ENCODE measurements at regions not wholly inside any gene's neighbourhood (a gene's known extent, or its start where the extent isn't known, plus 50 kb on each side); places are given as distances from the start of the nearest gene placed in this dataset.
A peak's percentile ranks its signal among the peaks of the same experiment; 100 is the strongest.

DNA sequence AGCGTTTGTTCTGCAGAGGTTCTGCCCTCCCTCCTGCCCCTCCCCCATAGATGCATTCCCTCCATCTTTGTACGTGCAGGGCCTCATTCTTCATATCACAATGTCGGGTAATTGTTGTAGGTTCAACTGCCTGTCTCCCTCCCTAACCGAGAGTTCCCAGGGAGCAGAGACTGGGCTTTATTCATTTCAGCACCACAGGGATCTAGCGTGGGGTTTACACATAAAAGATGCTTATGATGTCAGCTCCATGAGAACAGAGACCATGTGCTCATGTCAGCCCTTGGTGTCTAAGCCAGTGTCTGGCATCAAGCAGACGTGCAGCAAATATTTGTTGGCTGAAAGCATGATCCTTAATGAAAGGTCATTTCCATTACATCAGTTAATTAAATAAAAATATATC lies 298.9 kb upstream of the TRIB2 start:
- Mint-ChIP-seq H3K27ac (no peak overlapping the region), H3K4me1 (peaks cover 12% of the 10 kb centered on the region), H3K4me3 (no peak overlapping the region), H3K27me3 (no peaks in the 10 kb centered on the region), H3K36me3 (no peaks in the 10 kb centered on the region), H3K9me3 (no peaks in the 10 kb centered on the region)
- ATAC-seq: no peak

DNA sequence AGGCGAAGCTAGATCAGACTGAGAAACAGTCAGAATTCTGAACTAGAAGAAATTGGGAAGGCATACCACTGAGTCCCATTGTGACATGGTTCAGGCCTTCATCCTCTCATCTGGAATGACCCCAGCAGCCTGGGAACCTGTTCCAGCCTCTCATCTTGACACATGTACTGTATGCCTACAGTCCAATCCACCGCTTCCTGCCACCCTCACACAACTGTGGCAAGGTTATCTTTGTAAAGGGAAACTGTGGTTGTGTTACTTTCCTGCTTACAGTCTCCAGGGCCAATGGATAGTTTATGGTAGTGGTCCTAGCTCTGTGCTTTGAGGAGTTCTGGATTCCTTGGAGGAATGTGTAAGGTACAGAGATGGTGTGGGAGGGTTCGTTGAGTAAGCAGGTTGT lies 296.9 kb upstream of the TRIB2 start:
- H3K27me3 Mint-ChIP-seq: no peaks in the 10 kb centered on the region
- no peak overlapping the region for H3K4me3 Mint-ChIP-seq
- peaks cover 12% of the 10 kb centered on the region for H3K4me1 Mint-ChIP-seq
- no peaks in the 10 kb centered on the region for H3K9me3 Mint-ChIP-seq
- ATAC-seq: no peak
- H3K36me3 Mint-ChIP-seq: no peaks in the 10 kb centered on the region
- H3K27ac Mint-ChIP-seq: no peak overlapping the region

DNA sequence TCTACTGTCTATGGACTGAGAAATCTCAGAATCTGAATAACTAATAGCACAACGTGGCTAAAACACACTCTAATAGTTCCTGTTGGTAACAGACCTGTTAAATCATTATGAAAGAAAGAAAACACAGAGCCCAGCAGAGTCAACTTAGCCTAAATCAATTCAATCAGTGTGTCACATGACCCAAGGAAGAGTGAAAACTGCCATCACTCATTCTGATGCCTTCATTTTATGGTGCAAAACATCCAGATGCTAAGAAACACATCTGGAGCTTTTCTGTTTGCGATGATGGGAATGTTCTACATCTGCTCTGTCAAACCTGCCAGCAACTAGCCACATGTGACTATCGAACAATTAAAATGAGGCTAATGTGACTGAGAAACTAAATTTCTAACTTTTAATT lies 295.7 kb upstream of the TRIB2 start:
- Mint-ChIP-seq H3K27me3 (no peaks in the 10 kb centered on the region), H3K4me1 (peaks cover 12% of the 10 kb centered on the region), H3K36me3 (no peaks in the 10 kb centered on the region), H3K4me3 (no peak overlapping the region), H3K9me3 (no peaks in the 10 kb centered on the region), H3K27ac (no peak overlapping the region)
- no peak for ATAC-seq

- no peaks in the 10 kb centered on the region for H3K27me3 Mint-ChIP-seq
- no peaks in the 10 kb centered on the region for H3K4me1 Mint-ChIP-seq
- H3K27ac Mint-ChIP-seq: no peak overlapping the region
- no peaks in the 10 kb centered on the region for H3K9me3 Mint-ChIP-seq
- ATAC-seq: no peak
- H3K36me3 Mint-ChIP-seq: no peaks in the 10 kb centered on the region
- H3K4me3 Mint-ChIP-seq: no peak overlapping the region
Observed at GRCh38 chr2:12424219-12424618, 292.5 kb upstream of the TRIB2 start.

DNA sequence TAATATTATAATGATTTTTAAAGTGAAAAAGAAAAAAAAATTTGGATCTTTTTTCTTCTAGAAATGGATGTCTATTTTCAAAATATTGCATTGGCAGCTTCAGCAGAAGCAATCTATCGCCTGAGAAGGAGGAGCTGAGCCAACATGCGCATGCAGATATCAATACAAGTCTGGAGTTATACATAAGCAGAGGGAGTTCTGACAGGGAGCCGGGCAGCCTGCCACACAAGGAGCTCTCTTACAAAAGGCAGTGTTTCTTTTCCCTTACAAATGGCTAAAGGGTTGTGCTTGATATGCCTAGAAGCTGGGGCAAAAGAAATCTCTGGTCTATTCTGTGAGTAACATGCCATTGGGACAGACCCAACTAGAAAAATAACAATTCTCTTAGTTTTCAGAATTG lies 291.9 kb upstream of the TRIB2 start:
- Mint-ChIP-seq H3K9me3 (no peaks in the 10 kb centered on the region), H3K36me3 (no peaks in the 10 kb centered on the region), H3K4me1 (no peaks in the 10 kb centered on the region), H3K4me3 (no peak overlapping the region), H3K27me3 (no peaks in the 10 kb centered on the region), H3K27ac (no peak overlapping the region)
- no peak for ATAC-seq

DNA sequence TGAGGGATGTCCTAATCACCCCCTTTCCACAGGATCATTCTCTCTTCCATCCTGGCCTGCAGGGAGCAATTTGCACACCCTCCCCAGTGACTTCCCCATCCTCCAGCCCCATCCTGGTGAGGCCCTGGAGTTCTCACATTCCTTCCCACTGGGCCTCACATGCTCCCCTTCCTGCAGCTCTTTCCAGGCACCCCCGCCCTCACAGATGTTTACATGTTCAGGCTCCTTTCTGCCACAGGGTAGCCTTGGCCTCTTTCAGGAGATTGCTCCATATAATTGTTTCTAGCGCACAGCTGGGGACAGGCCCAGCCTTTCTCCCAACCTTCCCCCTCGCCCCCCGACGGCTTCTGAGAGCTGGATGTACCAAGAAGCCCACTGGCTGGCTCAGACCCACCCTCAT lies 288.4 kb upstream of the TRIB2 start:
- no peak overlapping the region for H3K4me3 Mint-ChIP-seq
- no peaks in the 10 kb centered on the region for H3K36me3 Mint-ChIP-seq
- H3K9me3 Mint-ChIP-seq: no peaks in the 10 kb centered on the region
- H3K27ac Mint-ChIP-seq: peak overlapping the region; percentile 3
- H3K4me1 Mint-ChIP-seq: peaks cover 10% of the 10 kb centered on the region
- no peaks in the 10 kb centered on the region for H3K27me3 Mint-ChIP-seq
- no peak for ATAC-seq

GRCh38 chr2:12428786-12429185 lies 287.9 kb upstream of the TRIB2 start:
- Mint-ChIP-seq H3K9me3 (no peaks in the 10 kb centered on the region), H3K27me3 (no peaks in the 10 kb centered on the region), H3K36me3 (no peaks in the 10 kb centered on the region), H3K4me3 (no peak overlapping the region), H3K27ac (peak overlapping the region; percentile 3), H3K4me1 (peaks cover 10% of the 10 kb centered on the region)
- ATAC-seq: no peak

DNA sequence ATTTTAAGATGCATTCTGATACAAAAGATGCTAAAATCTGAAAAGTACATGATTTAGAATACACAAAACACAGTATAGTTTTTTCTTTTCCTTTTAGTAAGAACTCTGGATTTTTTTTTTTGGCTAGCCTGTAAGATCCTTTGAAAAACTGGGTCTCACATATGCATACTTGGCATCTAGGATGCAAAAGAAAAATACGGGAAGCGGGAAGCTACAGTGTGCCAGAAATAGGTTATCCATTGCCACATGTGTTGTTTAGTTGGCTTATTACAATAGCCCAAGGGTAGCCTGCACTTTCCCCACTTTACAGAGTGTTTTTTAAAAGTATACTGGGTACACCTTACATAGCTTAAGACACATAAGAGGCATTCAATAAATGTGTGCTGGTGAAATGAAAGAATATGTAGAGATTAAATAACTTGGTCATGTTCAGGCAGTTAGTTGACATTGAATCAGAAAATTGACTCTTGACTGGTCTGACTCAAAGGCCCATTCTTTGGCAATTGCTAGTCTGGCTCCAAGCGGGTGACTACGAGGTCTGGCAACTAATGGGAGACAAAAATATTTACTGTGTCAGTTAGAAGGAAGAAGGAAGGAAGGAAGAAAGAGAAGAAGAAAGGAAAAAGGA lies 286.8 kb upstream of the TRIB2 start:
- Mint-ChIP-seq H3K27ac (peak overlapping the region; percentile 54), H3K4me3 (no peak overlapping the region), H3K27me3 (no peaks in the 10 kb centered on the region), H3K4me1 (peaks cover 10% of the 10 kb centered on the region), H3K9me3 (no peaks in the 10 kb centered on the region), H3K36me3 (no peaks in the 10 kb centered on the region)
- ATAC-seq: no peak

DNA sequence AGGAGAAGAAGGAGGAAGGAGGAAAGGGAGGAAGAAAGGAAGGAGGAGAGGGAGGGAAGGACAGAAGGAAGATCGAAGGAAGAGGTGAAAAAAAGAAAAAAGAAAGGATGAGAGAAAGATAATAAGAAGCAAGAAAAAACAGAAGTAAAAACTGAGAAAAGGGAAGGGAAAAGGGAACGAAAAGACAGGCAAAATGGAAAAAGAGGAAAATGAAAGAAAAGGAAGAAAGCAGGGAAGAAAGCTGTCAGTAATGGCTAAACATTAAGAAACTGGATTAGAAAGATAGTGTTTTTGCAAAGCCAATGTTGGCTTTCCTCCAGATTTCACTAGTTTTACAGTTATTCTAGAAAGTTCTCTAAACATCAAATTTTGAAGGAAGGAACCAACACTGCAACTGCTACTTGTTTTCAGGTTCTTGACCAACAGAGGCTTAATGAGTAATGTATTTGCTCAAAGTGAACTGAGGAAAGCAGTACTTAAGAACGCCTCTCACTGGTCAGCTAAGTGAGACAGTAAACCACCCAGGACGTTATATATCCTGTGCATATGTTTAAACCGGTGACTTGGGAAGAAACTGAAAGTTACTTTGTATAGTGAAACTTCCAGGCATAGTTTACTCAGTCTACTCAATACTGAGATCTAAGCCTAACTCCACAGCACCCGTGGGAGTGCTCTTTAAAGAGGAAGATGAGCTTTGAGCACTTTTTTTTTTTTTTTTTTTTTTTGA lies 286.2 kb upstream of the TRIB2 start:
- H3K9me3 Mint-ChIP-seq: no peaks in the 10 kb centered on the region
- H3K27me3 Mint-ChIP-seq: no peaks in the 10 kb centered on the region
- peaks cover 10% of the 10 kb centered on the region for H3K4me1 Mint-ChIP-seq
- H3K4me3 Mint-ChIP-seq: peak overlapping the region; percentile 32
- ATAC-seq: peak; percentile 84
- peak overlapping the region; percentile 54 for H3K27ac Mint-ChIP-seq
- H3K36me3 Mint-ChIP-seq: no peaks in the 10 kb centered on the region

DNA sequence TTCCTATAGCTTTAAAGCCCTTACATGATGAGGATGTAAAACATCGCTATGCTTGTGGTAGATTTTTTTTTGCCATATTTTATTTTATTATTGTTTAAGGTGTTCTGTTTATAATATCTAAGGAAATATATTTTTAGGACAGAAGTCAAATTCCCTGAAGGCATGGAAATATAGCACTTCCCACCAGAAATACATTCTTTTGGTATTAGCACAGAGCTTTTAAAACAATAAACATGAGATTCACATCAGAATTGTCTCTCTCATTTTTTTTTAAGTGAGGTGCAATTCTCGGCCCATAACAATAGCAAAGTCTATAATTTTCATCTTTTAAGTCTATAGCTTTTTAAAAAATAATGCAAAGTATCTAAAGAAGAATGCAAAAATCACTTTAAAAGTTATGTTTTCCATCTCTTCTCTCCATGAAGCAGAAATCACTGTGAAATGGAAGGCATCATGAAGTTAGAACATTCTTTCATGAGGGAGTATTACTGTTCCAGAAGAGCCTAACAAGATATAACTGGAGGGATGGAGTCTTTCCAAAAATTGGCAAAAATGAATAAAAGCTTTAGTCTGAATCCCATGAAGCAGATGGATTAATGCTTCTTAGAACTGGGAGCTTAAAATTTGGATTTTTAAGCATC lies 283.6 kb upstream of the TRIB2 start:
- ATAC-seq: no peak

GRCh38 chr2:12433626-12433990 lies 283.1 kb upstream of the TRIB2 start:
- H3K27ac Mint-ChIP-seq: no peak overlapping the region
- no peak overlapping the region for H3K4me3 Mint-ChIP-seq
- peaks cover 10% of the 10 kb centered on the region for H3K4me1 Mint-ChIP-seq
- H3K9me3 Mint-ChIP-seq: no peaks in the 10 kb centered on the region
- no peaks in the 10 kb centered on the region for H3K27me3 Mint-ChIP-seq
- H3K36me3 Mint-ChIP-seq: no peaks in the 10 kb centered on the region
- ATAC-seq: no peak

More for the DNA sequence above, 283.6 kb upstream of the TRIB2 start:
- no peaks in the 10 kb centered on the region for H3K27me3 Mint-ChIP-seq
- H3K4me3 Mint-ChIP-seq: no peak overlapping the region
- no peak overlapping the region for H3K27ac Mint-ChIP-seq
- H3K36me3 Mint-ChIP-seq: no peaks in the 10 kb centered on the region
- peaks cover 10% of the 10 kb centered on the region for H3K4me1 Mint-ChIP-seq
- H3K9me3 Mint-ChIP-seq: no peaks in the 10 kb centered on the region

GRCh38 chr2:12434630-12435098 lies 282.1 kb upstream of the TRIB2 start:
- H3K27ac Mint-ChIP-seq: no peak overlapping the region
- no peaks in the 10 kb centered on the region for H3K9me3 Mint-ChIP-seq
- H3K4me3 Mint-ChIP-seq: no peak overlapping the region
- no peaks in the 10 kb centered on the region for H3K27me3 Mint-ChIP-seq
- H3K36me3 Mint-ChIP-seq: no peaks in the 10 kb centered on the region
- peaks cover 10% of the 10 kb centered on the region for H3K4me1 Mint-ChIP-seq
- no peak for ATAC-seq

DNA sequence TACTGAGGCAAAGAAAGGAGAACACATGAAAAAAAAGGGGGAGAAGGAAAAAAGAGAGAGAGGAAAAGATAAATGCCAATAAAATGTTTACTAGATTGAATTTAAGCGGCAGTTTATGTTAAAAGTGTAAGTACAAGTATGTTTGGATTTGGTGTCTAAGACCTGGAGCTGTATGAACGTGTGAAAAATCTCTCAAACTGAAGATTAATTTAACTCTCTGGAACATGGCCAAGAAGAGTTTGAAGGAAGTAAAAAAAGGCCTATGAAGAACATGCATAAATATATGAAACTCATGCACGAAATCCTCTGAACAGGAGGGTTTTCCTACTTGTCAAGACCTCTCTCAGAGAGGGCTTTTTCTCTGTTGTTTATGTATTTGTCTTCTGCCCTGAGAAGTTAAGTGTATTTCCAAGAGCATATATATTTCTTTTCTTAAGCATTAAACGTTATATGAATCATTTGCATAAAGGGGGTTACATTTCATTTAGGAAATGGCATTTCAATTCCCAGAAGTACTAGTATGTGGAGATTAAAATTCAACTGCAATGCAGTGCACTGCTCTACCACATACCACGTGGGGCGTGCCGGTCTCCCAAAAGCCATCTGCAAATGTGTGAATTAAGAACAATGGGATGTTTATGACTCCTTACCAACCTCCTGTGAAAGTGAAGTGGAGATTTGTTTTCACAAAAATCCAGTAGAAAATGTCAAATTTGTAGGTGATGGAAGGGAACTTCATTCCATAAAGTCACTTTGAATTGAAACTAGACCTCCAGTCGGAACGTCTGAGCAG lies 281.1 kb upstream of the TRIB2 start:
- Mint-ChIP-seq H3K27ac (no peak overlapping the region), H3K27me3 (no peaks in the 10 kb centered on the region), H3K36me3 (no peaks in the 10 kb centered on the region), H3K9me3 (no peaks in the 10 kb centered on the region), H3K4me1 (peaks cover 1% of the 10 kb centered on the region), H3K4me3 (no peak overlapping the region)
- ATAC-seq: no peak

GRCh38 chr2:12436483-12436882 lies 280.3 kb upstream of the TRIB2 start:
- H3K36me3 Mint-ChIP-seq: no peaks in the 10 kb centered on the region
- no peak overlapping the region for H3K4me3 Mint-ChIP-seq
- H3K9me3 Mint-ChIP-seq: no peaks in the 10 kb centered on the region
- no peaks in the 10 kb centered on the region for H3K27me3 Mint-ChIP-seq
- H3K27ac Mint-ChIP-seq: no peak overlapping the region
- H3K4me1 Mint-ChIP-seq: no peaks in the 10 kb centered on the region
- ATAC-seq: no peak

- Mint-ChIP-seq H3K4me1 (no peaks in the 10 kb centered on the region), H3K4me3 (no peak overlapping the region), H3K36me3 (no peaks in the 10 kb centered on the region), H3K27me3 (no peaks in the 10 kb centered on the region), H3K9me3 (no peaks in the 10 kb centered on the region), H3K27ac (no peak overlapping the region)
- no peak for ATAC-seq
Observed at GRCh38 chr2:12436935-12437561, 279.7 kb upstream of the TRIB2 start.
